Mesenchymal stem cell (in vitro differentiated cells and primary cell): ENCODE measurements at regions not wholly inside any gene's neighbourhood (a gene's known extent, or its start where the extent isn't known, plus 50 kb on each side); places are given as distances from the start of the nearest gene placed in this dataset.
A peak's percentile ranks its signal among the peaks of the same experiment; 100 is the strongest.

Experiments used
- DNase-seq: peaks from one replicate; pipeline ENCODE4 v3.0.0-alpha.2; 2013
- H2AFZ ChIP-seq: one replicate; pipeline ENCODE4 v1.6.1; 2013; ENCODE audit warnings: low read depth, mild to moderate bottlenecking, control low read depth, inconsistent platforms, low read length, moderate library complexity
- H2AK5ac ChIP-seq: 2 replicates; pipeline ENCODE4 v1.6.1; 2013; ENCODE audit warnings: low read length, moderate library complexity, mild to moderate bottlenecking, inconsistent platforms; ENCODE audit not compliant: severe bottlenecking
- H2BK120ac ChIP-seq: one replicate; pipeline ENCODE4 v1.6.1; 2013; ENCODE audit warnings: low read depth, mild to moderate bottlenecking, inconsistent platforms, low read length, moderate library complexity
- H2BK12ac ChIP-seq, 2 experiments: one replicate each; pipeline ENCODE4 v1.6.1; 2013; ENCODE audit warnings: inconsistent platforms in 2 of 2, low read length in 2 of 2, mild to moderate bottlenecking in 2 of 2, moderate library complexity in 2 of 2, control low read depth in 1 of 2
- H2BK15ac ChIP-seq: one replicate; pipeline ENCODE4 v1.6.1; 2013; ENCODE audit warnings: mild to moderate bottlenecking, low read depth, inconsistent platforms; ENCODE audit not compliant: poor library complexity, severe bottlenecking
- H2BK5ac ChIP-seq: 2 replicates; pipeline ENCODE4 v1.6.1; 2013; ENCODE audit warnings: low read depth, mild to moderate bottlenecking, low read length, control low read depth, inconsistent platforms; ENCODE audit not compliant: poor library complexity, severe bottlenecking
- H3K14ac ChIP-seq, 2 experiments: one replicate each; pipeline ENCODE4 v1.6.1; 2013; ENCODE audit warnings: inconsistent platforms in 2 of 2, low read length in 2 of 2, control low read depth in 1 of 2, mild to moderate bottlenecking in 1 of 2, moderate library complexity in 1 of 2
- H3K18ac ChIP-seq, 2 experiments: one replicate each; pipeline ENCODE4 v1.6.1; 2013; ENCODE audit warnings: inconsistent platforms in 2 of 2, low read length in 2 of 2, control low read depth in 1 of 2, low read depth in 1 of 2, mild to moderate bottlenecking in 1 of 2
- H3K23ac ChIP-seq, 2 experiments: one replicate each; pipeline ENCODE4 v1.6.1; 2013; ENCODE audit warnings: inconsistent platforms in 2 of 2, low read length in 2 of 2, mild to moderate bottlenecking in 2 of 2, moderate library complexity in 2 of 2, control low read depth in 1 of 2
- H3K27ac ChIP-seq: 2 replicates; pipeline ENCODE4 v1.5.1; 2013; ENCODE audit warnings: mild to moderate bottlenecking, moderate library complexity, low read length, control low read depth, inconsistent platforms; ENCODE audit not compliant: poor library complexity, severe bottlenecking
- H3K27me3 ChIP-seq, 2 experiments: 2 replicates each; pipeline versions ENCODE4 v1.6.1 to v1.7.0; 2013; ENCODE audit warnings: low read length in 2 of 2, mild to moderate bottlenecking in 2 of 2, moderate library complexity in 2 of 2, control low read depth in 1 of 2, inconsistent platforms in 1 of 2; ENCODE audit not compliant: control insufficient read depth in 1 of 2, insufficient read depth in 1 of 2
- H3K36me3 ChIP-seq, 2 experiments: 2 replicates each; pipeline versions ENCODE4 v1.6.1 to v1.7.0; 2013; ENCODE audit warnings: low read length in 2 of 2, control low read depth in 1 of 2, inconsistent platforms in 1 of 2, low read depth in 1 of 2, mild to moderate bottlenecking in 1 of 2; ENCODE audit not compliant: insufficient read depth in 2 of 2, control insufficient read depth in 1 of 2
- H3K4ac ChIP-seq, 2 experiments: one replicate each; pipeline ENCODE4 v1.6.1; 2013; ENCODE audit warnings: inconsistent platforms in 2 of 2, low read length in 2 of 2, mild to moderate bottlenecking in 2 of 2, moderate library complexity in 2 of 2, control low read depth in 1 of 2, low read depth in 1 of 2
- H3K4me1 ChIP-seq: 2 replicates; pipeline ENCODE4 v1.6.1; 2013; ENCODE audit warnings: low read depth, low read length, control low read depth; ENCODE audit not compliant: control insufficient read depth, insufficient read depth
- H3K4me2 ChIP-seq: 2 replicates; pipeline ENCODE4 v1.6.1; 2013; ENCODE audit warnings: low read length, mild to moderate bottlenecking, inconsistent platforms; ENCODE audit not compliant: poor library complexity, severe bottlenecking
- H3K4me3 ChIP-seq, 2 experiments: 2 replicates each; pipeline versions ENCODE4 v1.5.1 to v1.7.0; 2013; ENCODE audit warnings: low read length in 2 of 2, mild to moderate bottlenecking in 2 of 2, control low read depth in 1 of 2, low read depth in 1 of 2; ENCODE audit not compliant: insufficient read depth in 1 of 2
- H3K79me1 ChIP-seq: replicated peaks from 2 replicates; pipeline ENCODE4 v1.6.1; 2013; ENCODE audit warnings: mild to moderate bottlenecking, control low read depth, low read length, inconsistent platforms; ENCODE audit not compliant: poor library complexity, severe bottlenecking
- H3K9ac ChIP-seq: 2 replicates; pipeline ENCODE4 v1.7.0; 2013; ENCODE audit warnings: mild to moderate bottlenecking, low read length, moderate library complexity
- H3K9me3 ChIP-seq: 2 replicates; pipeline ENCODE4 v1.7.0; 2013; ENCODE audit warnings: mild to moderate bottlenecking, low read length; ENCODE audit not compliant: control insufficient read depth
- H4K8ac ChIP-seq: one replicate; pipeline ENCODE4 v1.6.1; 2013; ENCODE audit warnings: inconsistent platforms, mild to moderate bottlenecking, low read length, moderate library complexity
- H4K91ac ChIP-seq: one replicate; pipeline ENCODE4 v1.6.1; 2013; ENCODE audit warnings: mild to moderate bottlenecking, low read length, inconsistent platforms
- WGBS: methylation state at CpG from one replicate; pipeline ENCODE4 v1.1.7; 2013; ENCODE audit warnings: mixed read lengths; 5-methylcytosine and 5-hydroxymethylcytosine counted together

DNA sequence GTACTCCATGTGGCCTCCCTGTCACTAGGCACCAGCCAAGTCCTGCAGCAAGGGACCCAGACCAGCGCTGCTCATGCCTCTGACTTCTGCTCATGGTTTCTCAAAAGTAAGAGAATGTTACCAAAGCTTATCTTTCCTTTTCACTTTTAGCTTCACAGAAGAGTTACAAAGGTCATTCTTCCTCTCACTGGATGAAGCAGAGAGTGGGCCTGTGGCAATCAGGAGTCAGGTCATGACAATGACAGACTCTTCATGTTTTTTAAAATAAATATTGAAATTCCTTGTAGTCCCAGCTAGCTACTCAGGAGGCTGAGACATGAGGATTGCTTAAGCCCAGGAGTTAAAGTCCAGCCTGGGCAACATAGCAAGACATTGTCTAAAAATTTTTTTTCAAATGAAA, 126.1 kb downstream of the OSR1 start:
- Histone ChIP-seq H2AFZ (no peak overlapping the region), H3K27me3 (no peaks in the 10 kb centered on the region), H3K4me3 (no peak overlapping the region), H4K91ac (no peak overlapping the region), H3K4me1 (peaks cover 3% of the 10 kb centered on the region), H2BK15ac (no peak overlapping the region), H2BK5ac (no peak overlapping the region), H2BK120ac (no peak overlapping the region), H3K14ac (no peak overlapping the region), H2BK12ac (no peak overlapping the region), H3K27ac (no peak overlapping the region), H3K79me1 (no peaks in the 10 kb centered on the region), H4K8ac (no peak overlapping the region), H3K9ac (no peak overlapping the region), H3K9me3 (no peaks in the 10 kb centered on the region), H2AK5ac (no peak overlapping the region), H3K18ac (no peak overlapping the region), H3K4ac (no peak overlapping the region), H3K4me2 (no peak overlapping the region), H3K23ac (no peak overlapping the region), H3K36me3 (no peaks in the 10 kb centered on the region)
- 88% methylated on average over 1 of the region's 1 CpG for WGBS
- DNase-seq: no peak

DNA sequence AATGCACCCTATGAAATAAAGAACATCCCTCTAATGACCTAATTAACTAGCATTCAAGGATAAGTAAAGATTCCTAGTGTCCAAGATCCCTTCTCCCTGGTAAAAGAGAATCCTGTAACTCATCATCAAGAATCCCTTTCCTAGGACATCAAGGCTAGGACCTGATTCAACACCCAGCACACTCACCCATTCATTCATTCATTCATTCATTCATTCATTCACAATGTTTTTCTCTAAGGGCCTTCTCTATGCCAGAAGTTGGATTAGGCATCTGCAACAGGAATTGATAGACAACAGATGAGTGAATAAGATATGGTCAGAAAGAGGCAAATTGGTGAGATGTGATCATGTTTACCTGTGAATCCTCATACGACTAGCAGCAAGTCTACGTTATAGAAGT, 126.8 kb downstream of the OSR1 start:
- H4K91ac ChIP-seq: no peak overlapping the region
- no peak overlapping the region for H3K23ac ChIP-seq
- no peak overlapping the region for H4K8ac ChIP-seq
- H3K27me3 ChIP-seq: no peaks in the 10 kb centered on the region
- DNase-seq: no peak
- no peak overlapping the region for H2AK5ac ChIP-seq
- H2BK15ac ChIP-seq: no peak overlapping the region
- no peak overlapping the region for H2BK5ac ChIP-seq
- no peaks in the 10 kb centered on the region for H3K36me3 ChIP-seq
- no peak overlapping the region for H2BK120ac ChIP-seq
- no peak overlapping the region for H3K4me2 ChIP-seq
- H3K9me3 ChIP-seq: no peaks in the 10 kb centered on the region
- H3K4ac ChIP-seq: no peak overlapping the region
- no peak overlapping the region for H3K18ac ChIP-seq
- H3K4me3 ChIP-seq: no peak overlapping the region
- WGBS: 98% methylated on average over 2 of the region's 2 CpGs
- H2AFZ ChIP-seq: no peak overlapping the region
- H3K79me1 ChIP-seq: no peaks in the 10 kb centered on the region
- H3K4me1 ChIP-seq: peaks cover 3% of the 10 kb centered on the region
- no peak overlapping the region for H3K27ac ChIP-seq
- H3K14ac ChIP-seq: no peak overlapping the region
- no peak overlapping the region for H2BK12ac ChIP-seq
- H3K9ac ChIP-seq: no peak overlapping the region

DNA sequence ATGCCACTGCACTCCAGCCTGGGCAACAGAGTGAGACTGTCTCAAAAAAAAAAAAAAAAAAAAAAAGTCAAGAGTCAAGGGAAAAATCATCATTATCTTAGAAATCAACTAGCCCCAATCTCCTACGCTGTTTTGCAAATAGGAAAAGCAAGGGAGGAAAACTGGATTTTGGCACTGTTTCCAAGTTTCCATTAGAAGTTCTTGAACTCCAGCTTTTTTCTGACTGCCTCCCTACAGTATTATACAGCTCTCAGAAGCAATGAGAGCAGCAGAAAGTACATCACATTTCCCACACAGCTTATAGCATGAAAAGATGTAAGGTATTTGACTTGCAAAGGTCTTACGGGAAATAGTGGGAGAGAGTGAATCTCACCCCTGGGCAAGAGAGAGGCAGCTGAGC, 127.8 kb downstream of the OSR1 start:
- H3K14ac ChIP-seq: no peak overlapping the region
- no peak overlapping the region for H2BK120ac ChIP-seq
- no peaks in the 10 kb centered on the region for H3K27me3 ChIP-seq
- H3K4ac ChIP-seq: no peak overlapping the region
- no peak overlapping the region for H3K18ac ChIP-seq
- DNase-seq: no peak
- H3K9ac ChIP-seq: no peak overlapping the region
- no peak overlapping the region for H2BK15ac ChIP-seq
- H3K4me3 ChIP-seq: no peak overlapping the region
- H3K79me1 ChIP-seq: no peaks in the 10 kb centered on the region
- peaks cover 3% of the 10 kb centered on the region for H3K4me1 ChIP-seq
- H2AFZ ChIP-seq: no peak overlapping the region
- H4K8ac ChIP-seq: no peak overlapping the region
- no peak overlapping the region for H2BK5ac ChIP-seq
- H4K91ac ChIP-seq: no peak overlapping the region
- no peaks in the 10 kb centered on the region for H3K9me3 ChIP-seq
- H2BK12ac ChIP-seq: no peak overlapping the region
- no peak overlapping the region for H3K4me2 ChIP-seq
- no peak overlapping the region for H2AK5ac ChIP-seq
- WGBS: 97% methylated on average over 2 of the region's 2 CpGs
- H3K36me3 ChIP-seq: no peaks in the 10 kb centered on the region
- H3K23ac ChIP-seq: no peak overlapping the region
- no peak overlapping the region for H3K27ac ChIP-seq

DNA sequence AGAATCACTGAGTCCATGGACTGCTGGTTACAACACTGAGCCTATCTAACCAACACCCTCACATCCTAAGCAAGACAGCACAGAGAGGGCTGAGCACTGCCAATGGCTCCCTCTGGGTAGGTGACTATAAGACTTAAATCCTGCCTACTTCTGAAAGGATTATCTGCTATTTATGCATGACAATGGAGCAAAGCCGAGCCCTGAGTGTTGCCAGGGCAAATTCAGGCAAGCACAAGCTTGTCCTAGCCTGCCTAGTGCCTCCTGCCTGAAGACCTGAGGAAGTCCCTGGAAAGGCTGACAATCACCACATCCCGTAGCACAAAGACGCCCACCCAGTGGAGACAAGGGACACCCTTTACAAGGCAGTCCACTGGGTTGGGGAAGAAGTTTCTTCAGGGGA, 129.7 kb downstream of the OSR1 start:
- Histone ChIP-seq H3K4me1 (peaks cover 3% of the 10 kb centered on the region), H2AK5ac (no peak overlapping the region), H2BK12ac (no peak overlapping the region), H2AFZ (no peak overlapping the region), H3K79me1 (no peaks in the 10 kb centered on the region), H3K4ac (no peak overlapping the region), H3K18ac (no peak overlapping the region), H2BK15ac (no peak overlapping the region), H3K14ac (peak overlapping the region in 1 of 2 experiments; percentile 14), H3K4me3 (no peak overlapping the region), H4K8ac (no peak overlapping the region), H4K91ac (no peak overlapping the region), H3K9ac (no peak overlapping the region), H3K36me3 (no peaks in the 10 kb centered on the region), H2BK5ac (no peak overlapping the region), H2BK120ac (no peak overlapping the region), H3K27ac (no peak overlapping the region), H3K27me3 (no peaks in the 10 kb centered on the region), H3K4me2 (no peak overlapping the region), H3K23ac (no peak overlapping the region), H3K9me3 (no peaks in the 10 kb centered on the region)
- 81% methylated on average over 3 of the region's 3 CpGs for WGBS
- no peak for DNase-seq
